Endodermal cell (in vitro differentiated cells): ENCODE measurements at regions not wholly inside any gene's neighbourhood (a gene's known extent, or its start where the extent isn't known, plus 50 kb on each side); places are given as distances from the start of the nearest gene placed in this dataset.

Experiments used
- DNase-seq: peaks from one replicate; pipeline ENCODE4 v3.0.0-alpha.2; 2017
- H3K27ac ChIP-seq: 2 replicates; pipeline ENCODE4 v1.5.1; 2013; ENCODE audit warnings: mild to moderate bottlenecking, low read depth, low read length, moderate library complexity
- H3K27me3 ChIP-seq: 2 replicates; pipeline ENCODE4 v1.6.1; 2013; ENCODE audit warnings: mild to moderate bottlenecking, low read length, moderate library complexity; ENCODE audit not compliant: insufficient read depth, control insufficient read depth, poor library complexity, severe bottlenecking
- H3K36me3 ChIP-seq: 2 replicates; pipeline ENCODE4 v1.7.0; 2013; ENCODE audit warnings: mild to moderate bottlenecking, low read length, moderate library complexity; ENCODE audit not compliant: control insufficient read depth, insufficient read depth
- H3K4me1 ChIP-seq: one replicate; pipeline ENCODE4 v1.7.0; 2013; ENCODE audit warnings: low read length; ENCODE audit not compliant: control insufficient read depth, insufficient read depth
- H3K4me3 ChIP-seq: 2 replicates; pipeline ENCODE4 v1.5.1; 2013; ENCODE audit warnings: mild to moderate bottlenecking, low read length, moderate library complexity
- H3K9ac ChIP-seq: 2 replicates; pipeline ENCODE4 v1.6.1; 2013; ENCODE audit warnings: mild to moderate bottlenecking, low read length, moderate library complexity; ENCODE audit not compliant: poor library complexity, severe bottlenecking; ENCODE audit errors: extremely low read depth
- H3K9me3 ChIP-seq: 2 replicates; pipeline ENCODE4 v1.6.1; 2013; ENCODE audit warnings: mild to moderate bottlenecking, low read length, moderate library complexity; ENCODE audit not compliant: control insufficient read depth
- H3K27ac Mint-ChIP-seq: 2 replicates; pipeline ENCODE4 v1.8.0; 2020; ENCODE audit warnings: mixed read lengths
- H3K27me3 Mint-ChIP-seq: 2 replicates; pipeline ENCODE4 v1.8.0; 2021; ENCODE audit warnings: mild to moderate bottlenecking, mixed read lengths; ENCODE audit not compliant: insufficient read depth
- H3K36me3 Mint-ChIP-seq: 2 replicates; pipeline ENCODE4 v1.8.0; 2020; ENCODE audit warnings: low read depth, mixed read lengths
- H3K4me1 Mint-ChIP-seq: 2 replicates; pipeline ENCODE4 v1.8.0; 2020; ENCODE audit warnings: mixed read lengths
- H3K4me3 Mint-ChIP-seq: 2 replicates; pipeline ENCODE4 v1.8.0; 2020; ENCODE audit warnings: mild to moderate bottlenecking, moderate library complexity, mixed read lengths
- H3K9me3 Mint-ChIP-seq: 2 replicates; pipeline ENCODE4 v1.8.0; 2020; ENCODE audit warnings: mild to moderate bottlenecking, mixed read lengths
- WGBS, 2 experiments: methylation state at CpG; one replicate each; pipeline versions ENCODE4 v1.1.5 to v1.1.7; 2013; ENCODE audit warnings: missing lambda C conversion rate in 2 of 2, mixed read lengths in 1 of 2; ENCODE audit not compliant: insufficient coverage in 1 of 2, insufficient read length in 1 of 2; 5-methylcytosine and 5-hydroxymethylcytosine counted together
- TF ChIP-seq, protein P1 (sequence below): fragments of 200-600 bp; sonication (generic); conservative IDR thresholded peaks from 2 replicates; pipeline ENCODE4 v1.5.0; 2021; ENCODE audit warnings: antibody characterized with exemption, mild to moderate bottlenecking

DNA sequence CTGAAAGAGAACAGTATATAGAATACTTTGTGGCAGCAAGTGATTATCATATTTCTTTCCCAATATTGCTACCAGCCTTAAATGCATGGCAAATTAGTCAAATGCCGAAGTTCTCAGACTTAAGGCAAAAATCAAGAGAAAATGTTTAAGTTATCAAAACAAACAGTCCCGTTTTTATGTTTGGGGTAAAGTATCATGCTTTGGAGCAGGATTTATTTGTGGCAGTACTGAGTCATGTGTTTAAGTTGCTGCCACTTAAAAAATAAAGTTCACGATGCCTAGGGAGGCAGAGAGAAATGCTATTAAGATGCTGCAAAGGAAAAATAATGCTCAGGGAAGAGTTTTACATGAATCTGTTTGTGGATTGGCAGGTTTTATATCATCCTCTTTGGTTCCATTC, 417.4 kb upstream of the MDFIC2 start:
- WGBS, 2 experiments, result 89 to 100% methylated on average over 1 to 3 of the region's 3 CpGs
- H3K27ac ChIP-seq, result no peak overlapping the region
- H3K4me3 ChIP-seq, result no peak overlapping the region
- Mint-ChIP-seq H3K27ac (no peak overlapping the region), H3K27me3 (no peaks in the 10 kb centered on the region), H3K4me3 (no peak overlapping the region), H3K9me3 (no peaks in the 10 kb centered on the region), H3K4me1 (no peaks in the 10 kb centered on the region), H3K36me3 (no peaks in the 10 kb centered on the region)
- H3K4me1 ChIP-seq, result no peaks in the 10 kb centered on the region
- DNase-seq, result no peak
- no peaks in the 10 kb centered on the region for H3K27me3 ChIP-seq
- TF ChIP-seq, protein P1, sequence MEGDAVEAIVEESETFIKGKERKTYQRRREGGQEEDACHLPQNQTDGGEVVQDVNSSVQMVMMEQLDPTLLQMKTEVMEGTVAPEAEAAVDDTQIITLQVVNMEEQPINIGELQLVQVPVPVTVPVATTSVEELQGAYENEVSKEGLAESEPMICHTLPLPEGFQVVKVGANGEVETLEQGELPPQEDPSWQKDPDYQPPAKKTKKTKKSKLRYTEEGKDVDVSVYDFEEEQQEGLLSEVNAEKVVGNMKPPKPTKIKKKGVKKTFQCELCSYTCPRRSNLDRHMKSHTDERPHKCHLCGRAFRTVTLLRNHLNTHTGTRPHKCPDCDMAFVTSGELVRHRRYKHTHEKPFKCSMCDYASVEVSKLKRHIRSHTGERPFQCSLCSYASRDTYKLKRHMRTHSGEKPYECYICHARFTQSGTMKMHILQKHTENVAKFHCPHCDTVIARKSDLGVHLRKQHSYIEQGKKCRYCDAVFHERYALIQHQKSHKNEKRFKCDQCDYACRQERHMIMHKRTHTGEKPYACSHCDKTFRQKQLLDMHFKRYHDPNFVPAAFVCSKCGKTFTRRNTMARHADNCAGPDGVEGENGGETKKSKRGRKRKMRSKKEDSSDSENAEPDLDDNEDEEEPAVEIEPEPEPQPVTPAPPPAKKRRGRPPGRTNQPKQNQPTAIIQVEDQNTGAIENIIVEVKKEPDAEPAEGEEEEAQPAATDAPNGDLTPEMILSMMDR, result no peak
- no peaks in the 10 kb centered on the region for H3K9me3 ChIP-seq
- H3K9ac ChIP-seq, result no peak overlapping the region
- no peaks in the 10 kb centered on the region for H3K36me3 ChIP-seq

DNA sequence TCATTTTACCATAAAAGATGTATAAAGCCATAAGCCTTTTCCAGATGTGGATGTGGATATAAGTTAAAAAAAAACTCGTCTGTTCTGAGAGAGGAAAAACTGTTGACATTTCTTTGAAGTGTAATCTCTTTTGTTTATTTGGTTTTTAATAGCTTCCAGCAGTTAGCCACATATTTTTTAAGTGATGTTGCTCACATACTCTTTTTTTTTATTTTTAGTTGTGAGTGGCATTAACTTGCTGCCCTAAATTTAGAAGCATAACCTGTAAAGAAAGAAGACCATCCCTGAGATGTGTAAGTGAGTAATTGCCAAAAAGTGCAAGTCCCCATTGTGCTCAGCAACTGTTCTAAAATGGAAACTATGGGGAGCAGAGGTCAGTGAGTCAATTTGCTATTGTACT, 415.9 kb upstream of the MDFIC2 start:
- Mint-ChIP-seq H3K4me3 (no peak overlapping the region), H3K4me1 (no peaks in the 10 kb centered on the region), H3K9me3 (no peaks in the 10 kb centered on the region), H3K27ac (no peak overlapping the region), H3K36me3 (no peaks in the 10 kb centered on the region), H3K27me3 (no peaks in the 10 kb centered on the region)
- Histone ChIP-seq H3K27me3 (no peaks in the 10 kb centered on the region), H3K27ac (no peak overlapping the region), H3K36me3 (no peaks in the 10 kb centered on the region), H3K4me3 (no peak overlapping the region), H3K9me3 (no peaks in the 10 kb centered on the region), H3K4me1 (no peaks in the 10 kb centered on the region), H3K9ac (no peak overlapping the region)
- DNase-seq, result no peak
- TF ChIP-seq, protein P1, result no peak
- 68% methylated on average over 1 of the region's 1 CpG; no CpG with 5 or more reads in 1 of the 2 experiments for WGBS, 2 experiments

DNA sequence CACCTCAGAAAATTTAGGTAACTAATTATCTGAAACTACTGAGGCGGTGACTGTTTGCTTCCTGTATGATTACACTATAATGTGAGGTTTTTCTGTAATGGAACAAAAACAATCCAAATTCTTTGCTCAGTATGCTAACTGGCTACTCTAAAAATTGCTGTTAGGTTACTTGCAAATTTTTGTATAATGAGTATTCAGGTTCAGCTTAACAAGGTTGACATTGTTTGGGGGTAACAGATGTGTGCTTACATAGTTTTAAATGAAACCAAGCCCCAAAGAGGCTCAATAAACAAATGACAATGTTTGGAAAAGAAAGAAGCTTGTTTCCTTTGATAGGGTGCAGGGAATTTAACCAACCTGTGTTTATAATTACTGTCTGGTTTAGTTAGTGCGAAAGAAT, 414.5 kb upstream of the MDFIC2 start:
- DNase-seq, result no peak
- Histone ChIP-seq H3K9me3 (no peaks in the 10 kb centered on the region), H3K27me3 (no peaks in the 10 kb centered on the region), H3K4me3 (no peak overlapping the region), H3K27ac (no peak overlapping the region), H3K36me3 (no peaks in the 10 kb centered on the region), H3K4me1 (no peaks in the 10 kb centered on the region), H3K9ac (no peak overlapping the region)
- Mint-ChIP-seq H3K36me3 (no peaks in the 10 kb centered on the region), H3K4me1 (no peaks in the 10 kb centered on the region), H3K9me3 (no peaks in the 10 kb centered on the region), H3K4me3 (no peak overlapping the region), H3K27me3 (no peaks in the 10 kb centered on the region), H3K27ac (no peak overlapping the region)
- TF ChIP-seq, protein P1, result no peak
- WGBS, 2 experiments, result 98% methylated on average over 2 of the region's 2 CpGs; no CpG with 5 or more reads in 1 of the 2 experiments
